Keratinocyte (primary cell): ENCODE measurements at regions not wholly inside any gene's neighbourhood (a gene's known extent, or its start where the extent isn't known, plus 50 kb on each side); places are given as distances from the start of the nearest gene placed in this dataset.

Experiments
- CTCF ChIP-seq, 3 experiments: IDR thresholded peaks in 1 of 3; conservative IDR thresholded peaks in 1 of 3; optimal IDR thresholded peaks in 1 of 3; 2 replicates in 2 of 3; 3 replicates in 1 of 3; pipeline versions ENCODE3 to v1.5.1; 2011; ENCODE audit warnings: low read length in 3 of 3, mild to moderate bottlenecking in 3 of 3, moderate library complexity in 2 of 3, control low read depth in 1 of 3, inconsistent platforms in 1 of 3; ENCODE audit not compliant: insufficient read depth in 2 of 3; ENCODE audit errors: extremely low read depth in 1 of 3
- EZH2 ChIP-seq: IDR thresholded peaks from one replicate; pipeline ENCODE4 v1.6.1; 2012; ENCODE audit warnings: inconsistent platforms, mild to moderate bottlenecking, low read length, moderate library complexity

- TF ChIP-seq EZH2, result no peak
- no peak for TF ChIP-seq CTCF (optimal IDR thresholded peaks at IDR 0.05 in 1 of 3, IDR thresholded peaks at IDR 0.05 in 1 of 3, conservative IDR thresholded peaks at IDR 0.05 in 1 of 3; ENCODE audit: extremely low read depth in 1 of 3, insufficient read depth in 2 of 3, low read length in 3 of 3)
Measured at GRCh38 chr12:113751513-113751912, 214.6 kb downstream of the RBM19 start.
